Sigmoid colon (tissue), 6 donors: ENCODE measurements at regions not wholly inside any gene's neighbourhood (a gene's known extent, or its start where the extent isn't known, plus 50 kb on each side); places are given as distances from the start of the nearest gene placed in this dataset.

Experiments used
- DNase-seq: peaks from one replicate; pipeline ENCODE4 v3.0.0-alpha.2; 2019
- H3K27ac ChIP-seq, 4 donors: fragments of 200-600 bp; sonication (generic); one replicate each; pipeline ENCODE4 v1.5.1; 2016 to 2019; ENCODE audit warnings: mild to moderate bottlenecking in 1 of 4
- H3K27me3 ChIP-seq, 3 donors: fragments of 200-600 bp; sonication (generic); one replicate each; pipeline ENCODE4 v1.5.1; 2019; ENCODE audit warnings: mild to moderate bottlenecking in 1 of 3
- H3K36me3 ChIP-seq, 4 donors: fragments of 200-600 bp; sonication (generic); one replicate each; pipeline ENCODE4 v1.5.1; 2016 to 2019
- H3K4me1 ChIP-seq, 4 donors: fragments of 200-600 bp; sonication (generic); one replicate each; pipeline ENCODE4 v1.5.1; 2017 to 2019
- H3K4me3 ChIP-seq, 4 donors: fragments of 200-600 bp; sonication (generic); one replicate each; pipeline ENCODE4 v1.5.1; 2017 to 2019; ENCODE audit warnings: mild to moderate bottlenecking in 2 of 4, moderate library complexity in 1 of 4
- H3K9me3 ChIP-seq, 4 donors: fragments of 200-600 bp in 3 of 4; sonication (generic) in 3 of 4; one replicate each; pipeline versions ENCODE4 v1.5.1 to v1.6.1; 2013 to 2019
- CTCF ChIP-seq, 4 experiments: fragments of 450-650 bp in 3 of 4; fragments of 200-600 bp in 1 of 4; IDR thresholded peaks; one replicate each; pipeline ENCODE4 v1.5.1; 2016 to 2019; ENCODE audit warnings: antibody characterized with exemption in 4 of 4, mild to moderate bottlenecking in 3 of 4, moderate library complexity in 2 of 4
- EP300 ChIP-seq, 4 donors: sonication (generic); formaldehyde crosslinking; IDR thresholded peaks; one replicate each; pipeline ENCODE4 v1.6.1; 2017; ENCODE audit warnings: antibody characterized with exemption in 4 of 4
- POLR2A ChIP-seq, 2 donors: fragments of 450-650 bp; IDR thresholded peaks; one replicate each; pipeline ENCODE4 v1.6.1; 2016; ENCODE audit warnings: antibody characterized with exemption in 2 of 2, mild to moderate bottlenecking in 2 of 2, moderate library complexity in 2 of 2
- POLR2AphosphoS5 ChIP-seq, 4 donors: sonication (generic); formaldehyde crosslinking; IDR thresholded peaks; one replicate each; pipeline ENCODE4 v1.6.1; 2017; ENCODE audit warnings: antibody characterized with exemption in 4 of 4
- WGBS, 2 donors: extraction: QIAGEN DNeasy Blood & Tissue Kit; methylation state at CpG; one replicate each; pipeline ENCODE4 v1.1.7; 2013; 5-methylcytosine and 5-hydroxymethylcytosine counted together
- intact Hi-C: fragments of 100-400 bp; cut with DNase I; formaldehyde crosslinking; loops from one replicate; pipeline ENCODE4 v1.15.1; 2023
- donor health status: healthy with polysubstance abuse.
- donor health status: healthy.

- no peak overlapping the region for H3K4me3 ChIP-seq
- TF ChIP-seq POLR2AphosphoS5 (IDR thresholded peaks at IDR 0.05), result no peak
- H3K9me3 ChIP-seq, result no peaks in the 10 kb centered on the region
- intact Hi-C loops, result no loop called here
- H3K36me3 ChIP-seq, result no peaks in the 10 kb centered on the region
- no peak overlapping the region for H3K27ac ChIP-seq
- no peaks in the 10 kb centered on the region for H3K27me3 ChIP-seq
- H3K4me1 ChIP-seq, result no peaks in the 10 kb centered on the region
- no peak for DNase-seq
- WGBS, 2 donors, result 55 to 69% methylated on average over 2 of the region's 2 CpGs
Observed at GRCh38 chr9:26567976-26568375, 324.6 kb downstream of the CAAP1 start.

GRCh38 chr9:26566141-26566540 lies 326.5 kb downstream of the CAAP1 start:
- Histone ChIP-seq H3K4me1 (no peaks in the 10 kb centered on the region), H3K4me3 (no peak overlapping the region), H3K9me3 (no peaks in the 10 kb centered on the region), H3K27me3 (no peaks in the 10 kb centered on the region), H3K36me3 (no peaks in the 10 kb centered on the region), H3K27ac (no peak overlapping the region)
- TF ChIP-seq CTCF (IDR thresholded peaks at IDR 0.05), result no peak
- no peak for TF ChIP-seq POLR2AphosphoS5 (IDR thresholded peaks at IDR 0.05)
- TF ChIP-seq POLR2A (IDR thresholded peaks at IDR 0.05), result no peak
- no peak for TF ChIP-seq EP300 (IDR thresholded peaks at IDR 0.05)
- WGBS, 2 donors, result 20 to 50% methylated on average over 1 of the region's 1 CpG
- DNase-seq, result no peak
- intact Hi-C loops, result no loop called here

GRCh38 chr9:26565118-26565517 lies 327.5 kb downstream of the CAAP1 start:
- no peaks in the 10 kb centered on the region for H3K9me3 ChIP-seq
- intact Hi-C loops, result no loop called here
- TF ChIP-seq CTCF (IDR thresholded peaks at IDR 0.05), result no peak
- no peaks in the 10 kb centered on the region for H3K27me3 ChIP-seq
- DNase-seq, result no peak
- no peak overlapping the region for H3K4me3 ChIP-seq
- no peaks in the 10 kb centered on the region for H3K4me1 ChIP-seq
- 43 to 73% methylated on average over 2 of the region's 2 CpGs for whole genome bisulfite sequencing, 2 donors
- no peak overlapping the region for H3K27ac ChIP-seq
- H3K36me3 ChIP-seq, result no peaks in the 10 kb centered on the region

- H3K4me1 ChIP-seq, result no peaks in the 10 kb centered on the region
- TF ChIP-seq POLR2A (IDR thresholded peaks at IDR 0.05) (no peak), POLR2AphosphoS5 (IDR thresholded peaks at IDR 0.05) (no peak), EP300 (IDR thresholded peaks at IDR 0.05) (no peak), CTCF (IDR thresholded peaks at IDR 0.05) (no peak)
- no peaks in the 10 kb centered on the region for H3K9me3 ChIP-seq
- no peaks in the 10 kb centered on the region for H3K36me3 ChIP-seq
- H3K27ac ChIP-seq, result no peak overlapping the region
- DNase-seq, result no peak
- no peaks in the 10 kb centered on the region for H3K27me3 ChIP-seq
- H3K4me3 ChIP-seq, result no peak overlapping the region
- intact Hi-C loops, result no loop called here
- WGBS, 2 donors, result 51 to 70% methylated on average over 1 of the region's 1 CpG
Observed at GRCh38 chr9:26562338-26562737, 330.3 kb downstream of the CAAP1 start.

- Histone ChIP-seq H3K4me1 (no peaks in the 10 kb centered on the region), H3K36me3 (no peaks in the 10 kb centered on the region), H3K27me3 (no peaks in the 10 kb centered on the region), H3K27ac (no peak overlapping the region), H3K9me3 (no peaks in the 10 kb centered on the region), H3K4me3 (no peak overlapping the region)
- no peak for DNase-seq
- TF ChIP-seq POLR2AphosphoS5 (IDR thresholded peaks at IDR 0.05) (no peak), EP300 (IDR thresholded peaks at IDR 0.05) (no peak), CTCF (IDR thresholded peaks at IDR 0.05) (no peak), POLR2A (IDR thresholded peaks at IDR 0.05) (no peak)
- intact Hi-C loops, result no loop called here
- WGBS, 2 donors, result 39 to 77% methylated on average over 3 of the region's 3 CpGs
Observed at GRCh38 chr9:26561928-26562327, 330.7 kb downstream of the CAAP1 start.
